SK-N-MC (cell line): ENCODE measurements at regions not wholly inside any gene's neighbourhood (a gene's known extent, or its start where the extent isn't known, plus 50 kb on each side); places are given as distances from the start of the nearest gene placed in this dataset.

Source experiments
- DNase-seq: peaks from one replicate; pipeline ENCODE4 v3.0.0-alpha.2; 2011; ENCODE audit warnings: low read depth, low spot score
- H3K27ac ChIP-seq: fragments of 200-600 bp; sonication (generic); 2 replicates; pipeline ENCODE4 v1.5.1; 2016; ENCODE audit warnings: mixed run types
- H3K36me3 ChIP-seq: fragments of 200-600 bp; sonication (generic); 2 replicates; pipeline ENCODE4 v1.6.1; 2017; ENCODE audit warnings: antibody characterized with exemption, low read length, mixed read lengths; ENCODE audit not compliant: insufficient read depth
- H3K4me3 ChIP-seq: fragments of 200-600 bp; sonication (generic); 2 replicates; pipeline ENCODE4 v1.5.1; 2016
- H3K9ac ChIP-seq: fragments of 200-600 bp; sonication (generic); 2 replicates; pipeline ENCODE4 v1.8.0; 2017; ENCODE audit warnings: mixed run types, mixed read lengths; ENCODE audit not compliant: insufficient read length
- H3K9me3 ChIP-seq: fragments of 200-600 bp; sonication (generic); 2 replicates; pipeline ENCODE4 v1.6.1; 2017; ENCODE audit warnings: low read depth, mild to moderate bottlenecking, antibody characterized with exemption, low read length, moderate library complexity, mixed read lengths
- EZH2 ChIP-seq: fragments of 200-600 bp; sonication (generic); IDR thresholded peaks from one replicate; pipeline ENCODE4 v1.6.1; 2017; ENCODE audit warnings: antibody characterized with exemption
- FOXP2 ChIP-seq: optimal IDR thresholded peaks from 2 replicates; pipeline ENCODE3; 2011; ENCODE audit warnings: mild to moderate bottlenecking, moderate library complexity; ENCODE audit not compliant: insufficient read depth; ENCODE audit errors: extremely low read length, control extremely low read depth
- POLR2AphosphoS5 ChIP-seq: IDR thresholded peaks from 2 replicates; pipeline ENCODE4 v1.6.1; 2012; ENCODE audit warnings: mild to moderate bottlenecking, low read depth, low read length, borderline replicate concordance

- TF ChIP-seq POLR2AphosphoS5, result no peak
- TF ChIP-seq FOXP2, result no peak
- no peak for TF ChIP-seq EZH2
- Histone ChIP-seq H3K27ac (no peak overlapping the region), H3K36me3 (no peaks in the 10 kb centered on the region), H3K4me3 (no peak overlapping the region), H3K9ac (no peak overlapping the region), H3K9me3 (no peaks in the 10 kb centered on the region)
- DNase-seq, result no peak
Observed at GRCh38 chr14:55772486-55772885, 192.5 kb downstream of the KTN1 start.

- H3K9me3 ChIP-seq, result no peaks in the 10 kb centered on the region
- TF ChIP-seq FOXP2, result no peak
- no peak for TF ChIP-seq EZH2
- TF ChIP-seq POLR2AphosphoS5, result no peak
- H3K27ac ChIP-seq, result no peak overlapping the region
- DNase-seq, result no peak
- no peaks in the 10 kb centered on the region for H3K36me3 ChIP-seq
- no peak overlapping the region for H3K4me3 ChIP-seq
- no peak overlapping the region for H3K9ac ChIP-seq
Observed at GRCh38 chr14:55773312-55773711, 193.3 kb downstream of the KTN1 start.

GRCh38 chr14:55773984-55774545, 194.1 kb downstream of the KTN1 start:
- Histone ChIP-seq H3K9me3 (no peaks in the 10 kb centered on the region), H3K36me3 (no peaks in the 10 kb centered on the region), H3K9ac (no peak overlapping the region), H3K27ac (no peak overlapping the region), H3K4me3 (no peak overlapping the region)
- TF ChIP-seq EZH2, result no peak
- TF ChIP-seq POLR2AphosphoS5, result no peak
- TF ChIP-seq FOXP2, result no peak
- DNase-seq, result no peak

DNA sequence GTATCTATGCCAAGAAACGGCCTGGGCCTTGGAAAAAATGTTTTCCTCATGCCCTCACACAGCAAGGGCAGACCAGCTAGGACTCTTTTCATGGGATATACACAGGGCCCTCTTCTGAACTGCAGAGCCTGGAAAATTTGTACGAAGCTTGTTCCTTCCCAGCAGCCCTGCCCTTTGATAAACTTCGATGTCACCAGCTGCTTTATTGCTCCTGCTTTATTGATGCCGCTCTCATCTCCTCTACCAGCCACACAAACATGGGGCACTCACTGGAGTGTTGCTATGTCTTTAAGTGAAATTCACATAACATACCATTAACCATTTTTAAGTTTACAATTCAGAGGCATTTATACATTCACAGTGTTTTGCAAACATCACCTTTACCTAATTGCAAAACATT, 197.9 kb downstream of the KTN1 start:
- Histone ChIP-seq H3K36me3 (no peaks in the 10 kb centered on the region), H3K9me3 (no peaks in the 10 kb centered on the region), H3K4me3 (no peak overlapping the region), H3K9ac (no peak overlapping the region), H3K27ac (no peak overlapping the region)
- TF ChIP-seq FOXP2 (no peak), POLR2AphosphoS5 (no peak), EZH2 (no peak)
- no peak for DNase-seq

- H3K9me3 ChIP-seq, result no peaks in the 10 kb centered on the region
- no peak for DNase-seq
- H3K4me3 ChIP-seq, result no peak overlapping the region
- H3K27ac ChIP-seq, result no peak overlapping the region
- H3K36me3 ChIP-seq, result no peaks in the 10 kb centered on the region
- no peak for TF ChIP-seq POLR2AphosphoS5
- no peak for TF ChIP-seq EZH2
- TF ChIP-seq FOXP2, result no peak
- no peak overlapping the region for H3K9ac ChIP-seq
Observed at GRCh38 chr14:55780156-55780946, 200.3 kb downstream of the KTN1 start.

- Histone ChIP-seq H3K9me3 (no peaks in the 10 kb centered on the region), H3K9ac (no peak overlapping the region), H3K36me3 (no peaks in the 10 kb centered on the region), H3K4me3 (no peak overlapping the region), H3K27ac (no peak overlapping the region)
- TF ChIP-seq EZH2, result no peak
- no peak for TF ChIP-seq FOXP2
- no peak for TF ChIP-seq POLR2AphosphoS5
- DNase-seq, result no peak
Observed at GRCh38 chr14:55781046-55781445, 201.0 kb downstream of the KTN1 start.

DNA sequence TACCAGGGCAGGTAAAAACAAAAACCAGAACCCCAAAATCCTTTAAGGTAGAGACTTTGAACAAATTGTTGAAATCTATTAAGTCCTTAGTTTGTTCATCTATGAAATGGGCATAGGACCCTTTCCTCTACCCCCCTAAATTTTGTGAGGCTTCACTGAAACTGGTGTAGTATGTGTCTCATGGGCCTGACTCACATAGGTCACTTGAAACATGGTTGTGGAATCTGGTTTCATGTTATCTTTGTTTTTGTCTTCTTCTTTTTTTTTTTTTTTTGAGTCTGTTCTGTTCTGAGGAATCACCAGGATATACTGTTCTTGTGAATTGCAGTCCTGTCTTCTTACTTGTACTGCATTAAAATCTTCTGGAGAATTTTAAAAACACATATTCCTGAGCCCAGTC, 202.2 kb downstream of the KTN1 start:
- Histone ChIP-seq H3K9ac (no peak overlapping the region), H3K9me3 (no peaks in the 10 kb centered on the region), H3K4me3 (no peak overlapping the region), H3K27ac (no peak overlapping the region), H3K36me3 (no peaks in the 10 kb centered on the region)
- TF ChIP-seq POLR2AphosphoS5 (no peak), FOXP2 (no peak), EZH2 (no peak)
- no peak for DNase-seq

DNA sequence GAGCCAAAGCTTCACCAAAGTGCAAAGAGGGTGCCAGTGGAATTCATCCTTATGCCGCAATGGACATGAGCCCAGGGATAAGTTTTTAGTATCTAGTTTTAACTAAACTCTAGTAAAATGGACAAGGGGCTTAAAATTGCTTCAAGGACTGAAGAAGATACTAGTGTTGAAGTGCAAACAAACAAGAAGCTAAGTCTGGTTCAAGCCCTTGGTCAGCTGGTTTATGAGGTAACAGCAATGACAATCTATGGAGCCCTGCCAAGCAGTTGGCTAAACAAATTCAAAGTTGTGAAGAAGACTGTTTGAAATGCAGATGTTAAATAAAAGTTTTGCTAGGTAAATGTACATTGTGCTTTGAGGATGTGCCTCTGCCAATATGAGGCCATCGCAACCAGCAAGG, 209.4 kb downstream of the KTN1 start:
- no peaks in the 10 kb centered on the region for H3K9me3 ChIP-seq
- H3K9ac ChIP-seq, result no peak overlapping the region
- no peak overlapping the region for H3K4me3 ChIP-seq
- no peak for DNase-seq
- TF ChIP-seq EZH2, result no peak
- TF ChIP-seq POLR2AphosphoS5, result no peak
- TF ChIP-seq FOXP2, result no peak
- H3K27ac ChIP-seq, result no peak overlapping the region
- H3K36me3 ChIP-seq, result no peaks in the 10 kb centered on the region
